ENCODE measurements at regions not wholly inside any gene's neighbourhood (a gene's known extent, or its start where the extent isn't known, plus 50 kb on each side); places are given as distances from the start of the nearest gene placed in this dataset.
"Not testable (repeated sequence)": the region's sequence is repeated elsewhere in the genome, so short reads cannot be mapped to it uniquely, and the experiment has no call there.

DNA sequence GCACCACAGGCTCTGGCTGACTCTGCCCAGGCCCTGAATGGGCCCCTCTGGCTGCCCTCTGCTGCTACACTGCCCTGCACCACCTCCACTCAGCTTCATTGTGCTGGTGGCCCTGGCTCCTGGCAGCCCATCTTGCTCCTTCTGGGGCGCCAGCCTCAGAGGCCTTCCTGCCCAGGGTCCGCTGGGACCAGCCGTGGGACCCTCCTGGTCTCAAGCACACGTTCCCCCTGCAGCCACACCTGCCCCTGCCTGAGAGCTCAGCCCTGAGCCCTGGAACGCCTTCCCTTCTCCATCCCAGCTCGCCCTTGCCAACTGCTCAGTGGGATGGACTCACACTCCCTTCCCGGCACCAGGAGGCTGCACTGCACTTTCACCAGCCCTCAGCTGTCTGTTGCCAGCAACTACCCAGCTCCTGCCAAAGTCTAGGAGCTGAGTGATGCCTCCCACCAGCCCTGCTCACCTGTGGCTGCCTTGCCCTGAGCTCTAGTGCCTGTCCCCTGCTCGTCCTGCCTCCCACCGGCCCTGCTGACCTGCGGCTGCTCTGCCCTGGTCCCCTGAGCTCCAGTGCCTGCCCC, 217.9 kb downstream of the TMEM121 start:
- TF ChIP-seq, protein P1, sequence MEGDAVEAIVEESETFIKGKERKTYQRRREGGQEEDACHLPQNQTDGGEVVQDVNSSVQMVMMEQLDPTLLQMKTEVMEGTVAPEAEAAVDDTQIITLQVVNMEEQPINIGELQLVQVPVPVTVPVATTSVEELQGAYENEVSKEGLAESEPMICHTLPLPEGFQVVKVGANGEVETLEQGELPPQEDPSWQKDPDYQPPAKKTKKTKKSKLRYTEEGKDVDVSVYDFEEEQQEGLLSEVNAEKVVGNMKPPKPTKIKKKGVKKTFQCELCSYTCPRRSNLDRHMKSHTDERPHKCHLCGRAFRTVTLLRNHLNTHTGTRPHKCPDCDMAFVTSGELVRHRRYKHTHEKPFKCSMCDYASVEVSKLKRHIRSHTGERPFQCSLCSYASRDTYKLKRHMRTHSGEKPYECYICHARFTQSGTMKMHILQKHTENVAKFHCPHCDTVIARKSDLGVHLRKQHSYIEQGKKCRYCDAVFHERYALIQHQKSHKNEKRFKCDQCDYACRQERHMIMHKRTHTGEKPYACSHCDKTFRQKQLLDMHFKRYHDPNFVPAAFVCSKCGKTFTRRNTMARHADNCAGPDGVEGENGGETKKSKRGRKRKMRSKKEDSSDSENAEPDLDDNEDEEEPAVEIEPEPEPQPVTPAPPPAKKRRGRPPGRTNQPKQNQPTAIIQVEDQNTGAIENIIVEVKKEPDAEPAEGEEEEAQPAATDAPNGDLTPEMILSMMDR (IDR thresholded peaks at IDR 0.05) = not testable (repeated sequence)
- not testable (repeated sequence) for TF ChIP-seq POLR2A (IDR thresholded peaks at IDR 0.05)
